ENCODE measurements at regions not wholly inside any gene's neighbourhood (a gene's known extent, or its start where the extent isn't known, plus 50 kb on each side); places are given as distances from the start of the nearest gene placed in this dataset.

- Histone ChIP-seq H2AFZ (ENCODE audit: low read depth, low read length) (no peak overlapping the region), H4K20me1 (ENCODE audit: insufficient read depth, low read length) (no peaks in the 10 kb centered on the region), H3K4me3 (ENCODE audit: low read length) (peak overlapping the region; percentile 16), H3K4me1 (ENCODE audit: low read length) (peaks cover 72% of the 10 kb centered on the region), H3K4me2 (ENCODE audit: low read length) (peak overlapping the region; percentile 80), H3K27me3 (ENCODE audit: low read depth, low read length) (no peaks in the 10 kb centered on the region), H3K79me2 (ENCODE audit: low read length) (no peaks in the 10 kb centered on the region), H3K9me3 (ENCODE audit: insufficient read depth, low read length) (0 out of 2 replicates have a peak, but pooled peaks cover 2% of the 10 kb centered on the region), H3K36me3 (replicated peaks; ENCODE audit: low read depth, low read length) (peaks cover 8% of the 10 kb centered on the region), H3K27ac (ENCODE audit: low read length) (peak overlapping the region; percentile 100), H3K9ac (ENCODE audit: low read length) (peak overlapping the region; percentile 95)
- no peak for TF ChIP-seq EZH2phosphoT487 (IDR thresholded peaks at IDR 0.05; ENCODE audit: low read depth)
- no peak for TF ChIP-seq CTCF (IDR thresholded peaks at IDR 0.05; ENCODE audit: low read depth, low read length)
Observed at GRCh38 chr5:34501016-34501415, 155.1 kb upstream of the RAI14 start.

- H3K79me2 ChIP-seq (ENCODE audit: low read length), result no peaks in the 10 kb centered on the region
- no peak for TF ChIP-seq EZH2phosphoT487 (IDR thresholded peaks at IDR 0.05; ENCODE audit: low read depth)
- no peak for TF ChIP-seq CTCF (IDR thresholded peaks at IDR 0.05; ENCODE audit: low read depth, low read length)
- H3K4me3 ChIP-seq (ENCODE audit: low read length), result no peak overlapping the region
- H2AFZ ChIP-seq (ENCODE audit: low read depth, low read length), result peak overlapping the region; percentile 23
- H3K27me3 ChIP-seq (ENCODE audit: low read depth, low read length), result no peaks in the 10 kb centered on the region
- 0 out of 2 replicates have a peak, but pooled peaks cover 2% of the 10 kb centered on the region for H3K9me3 ChIP-seq (ENCODE audit: insufficient read depth, low read length)
- peak overlapping the region; percentile 100 for H3K27ac ChIP-seq (ENCODE audit: low read length)
- no peaks in the 10 kb centered on the region for H4K20me1 ChIP-seq (ENCODE audit: insufficient read depth, low read length)
- H3K9ac ChIP-seq (ENCODE audit: low read length), result peak overlapping the region; percentile 25; the same call in 1 of the 2 replicates
- H3K4me2 ChIP-seq (ENCODE audit: low read length), result peak overlapping the region; percentile 27; the same call in 1 of the 2 replicates
- H3K36me3 ChIP-seq (replicated peaks; ENCODE audit: low read depth, low read length), result peaks cover 8% of the 10 kb centered on the region
- peaks cover 64% of the 10 kb centered on the region for H3K4me1 ChIP-seq (ENCODE audit: low read length)
Observed at GRCh38 chr5:34501840-34502239, 154.3 kb upstream of the RAI14 start.

GRCh38 chr5:34502581-34502980 lies 153.5 kb upstream of the RAI14 start:
- no peak overlapping the region for H2AFZ ChIP-seq (ENCODE audit: low read depth, low read length)
- no peak overlapping the region for H3K4me3 ChIP-seq (ENCODE audit: low read length)
- H4K20me1 ChIP-seq (ENCODE audit: insufficient read depth, low read length), result no peaks in the 10 kb centered on the region
- peak overlapping the region; percentile 100 for H3K27ac ChIP-seq (ENCODE audit: low read length)
- no peak overlapping the region for H3K4me2 ChIP-seq (ENCODE audit: low read length)
- TF ChIP-seq EZH2phosphoT487 (IDR thresholded peaks at IDR 0.05; ENCODE audit: low read depth) (no peak), CTCF (IDR thresholded peaks at IDR 0.05; ENCODE audit: low read depth, low read length) (no peak)
- peaks cover 56% of the 10 kb centered on the region for H3K4me1 ChIP-seq (ENCODE audit: low read length)
- H3K79me2 ChIP-seq (ENCODE audit: low read length), result no peaks in the 10 kb centered on the region
- peaks cover 8% of the 10 kb centered on the region for H3K36me3 ChIP-seq (replicated peaks; ENCODE audit: low read depth, low read length)
- H3K27me3 ChIP-seq (ENCODE audit: low read depth, low read length), result no peaks in the 10 kb centered on the region
- H3K9me3 ChIP-seq (ENCODE audit: insufficient read depth, low read length), result 0 out of 2 replicates have a peak, but pooled peaks cover 2% of the 10 kb centered on the region
- H3K9ac ChIP-seq (ENCODE audit: low read length), result peak overlapping the region; percentile 25; the same call in 1 of the 2 replicates

- Histone ChIP-seq H3K36me3 (replicated peaks; ENCODE audit: low read depth, low read length) (peaks cover 8% of the 10 kb centered on the region), H3K4me3 (ENCODE audit: low read length) (no peak overlapping the region), H4K20me1 (ENCODE audit: insufficient read depth, low read length) (no peaks in the 10 kb centered on the region), H2AFZ (ENCODE audit: low read depth, low read length) (0 out of 2 replicates have a peak overlapping the region, but pooled peaks have one; percentile 11), H3K79me2 (ENCODE audit: low read length) (no peaks in the 10 kb centered on the region), H3K9ac (ENCODE audit: low read length) (no peak overlapping the region), H3K27ac (ENCODE audit: low read length) (no peak overlapping the region), H3K4me1 (ENCODE audit: low read length) (peaks cover 46% of the 10 kb centered on the region), H3K9me3 (ENCODE audit: insufficient read depth, low read length) (0 out of 2 replicates have a peak, but pooled peaks cover 2% of the 10 kb centered on the region), H3K27me3 (ENCODE audit: low read depth, low read length) (no peaks in the 10 kb centered on the region), H3K4me2 (ENCODE audit: low read length) (no peak overlapping the region)
- TF ChIP-seq CTCF (IDR thresholded peaks at IDR 0.05; ENCODE audit: low read depth, low read length) (no peak), EZH2phosphoT487 (IDR thresholded peaks at IDR 0.05; ENCODE audit: low read depth) (no peak)
Observed at GRCh38 chr5:34503379-34504253, 152.5 kb upstream of the RAI14 start.

All from OCI-LY3 (cell line).